Cardiac muscle cell (in vitro differentiated cells and primary cell): ENCODE measurements at regions not wholly inside any gene's neighbourhood (a gene's known extent, or its start where the extent isn't known, plus 50 kb on each side); places are given as distances from the start of the nearest gene placed in this dataset.

Source experiments
- DNase-seq, 2 donors: peaks; one replicate each; pipeline versions ENCODE4 v3.0.0 to v3.0.0-alpha.2; 2010 to 2017; ENCODE audit warnings: low read depth in 1 of 2, low spot score in 1 of 2
- H3K27ac ChIP-seq: fragments of 200-600 bp; sonication (generic); 2 replicates; pipeline ENCODE4 v1.5.1; 2016
- H3K27me3 ChIP-seq: fragments of 200-600 bp; sonication (generic); 2 replicates; pipeline ENCODE4 v1.6.0; 2016; ENCODE audit warnings: control low read depth
- H3K36me3 ChIP-seq: fragments of 200-600 bp; sonication (generic); 2 replicates; pipeline ENCODE4 v1.5.1; 2016; ENCODE audit warnings: control low read depth
- H3K4me1 ChIP-seq: fragments of 200-600 bp; sonication (generic); 2 replicates; pipeline ENCODE4 v1.8.1; 2017; ENCODE audit warnings: low read depth, mild to moderate bottlenecking, mixed run types
- H3K4me3 ChIP-seq: fragments of 200-600 bp; sonication (generic); 2 replicates; pipeline ENCODE4 v1.5.1; 2016; ENCODE audit warnings: mild to moderate bottlenecking
- H3K9me3 ChIP-seq: fragments of 200-600 bp; sonication (generic); 2 replicates; pipeline ENCODE4 v1.5.1; 2017; ENCODE audit warnings: low read depth, mild to moderate bottlenecking, control low read depth
- CTCF ChIP-seq: IDR thresholded peaks from 2 replicates; pipeline ENCODE4 v1.5.1; 2012; ENCODE audit warnings: low read depth, mild to moderate bottlenecking, low read length

DNA sequence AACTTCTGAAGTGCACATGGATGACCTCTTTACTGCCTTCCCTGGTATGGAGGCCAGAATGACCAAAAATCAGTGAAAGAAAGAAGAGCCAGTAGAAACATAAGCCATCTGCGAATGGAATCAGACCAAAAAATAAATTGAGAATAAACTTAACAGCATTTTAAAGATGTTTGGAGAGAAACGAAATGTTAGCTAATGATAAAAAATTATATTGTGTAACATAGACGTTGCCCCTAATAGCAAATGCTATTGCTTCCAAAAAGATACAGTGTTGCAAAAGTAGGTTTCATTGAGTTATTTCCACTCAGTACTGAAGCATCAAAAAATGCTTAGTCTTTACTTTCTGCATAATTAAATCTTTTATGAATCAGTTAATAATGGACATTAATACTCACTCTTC lies 371.7 kb downstream of the LIG4 start:
- no peak for DNase-seq
- H3K27me3 ChIP-seq = no peaks in the 10 kb centered on the region
- no peaks in the 10 kb centered on the region for H3K36me3 ChIP-seq
- H3K9me3 ChIP-seq = no peaks in the 10 kb centered on the region
- no peak overlapping the region for H3K27ac ChIP-seq
- TF ChIP-seq CTCF = no peak
- peaks cover 4% of the 10 kb centered on the region for H3K4me1 ChIP-seq
- no peak overlapping the region for H3K4me3 ChIP-seq

DNA sequence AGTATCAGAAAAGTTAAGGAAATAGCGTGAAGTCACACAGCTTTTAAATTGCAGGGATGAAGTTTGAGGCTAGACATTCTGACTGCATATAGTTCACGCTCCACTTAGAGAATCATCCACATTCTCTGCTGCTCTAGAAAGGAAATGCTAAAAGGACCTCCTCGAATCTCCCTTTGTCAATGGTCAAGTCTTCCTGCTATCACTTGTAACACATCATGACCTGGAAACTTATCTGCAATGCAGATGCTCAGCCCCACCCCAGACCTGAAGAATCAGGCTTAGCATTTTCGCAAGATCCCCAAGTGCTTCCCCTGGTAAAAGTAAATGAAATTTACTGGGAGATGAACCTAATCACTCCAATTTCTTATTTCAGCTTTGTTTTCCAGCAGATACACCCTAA lies 372.1 kb downstream of the LIG4 start:
- TF ChIP-seq CTCF = no peak
- Histone ChIP-seq H3K27ac (no peak overlapping the region), H3K9me3 (no peaks in the 10 kb centered on the region), H3K27me3 (no peaks in the 10 kb centered on the region), H3K36me3 (no peaks in the 10 kb centered on the region), H3K4me3 (no peak overlapping the region), H3K4me1 (peaks cover 4% of the 10 kb centered on the region)
- DNase-seq = no peak

DNA sequence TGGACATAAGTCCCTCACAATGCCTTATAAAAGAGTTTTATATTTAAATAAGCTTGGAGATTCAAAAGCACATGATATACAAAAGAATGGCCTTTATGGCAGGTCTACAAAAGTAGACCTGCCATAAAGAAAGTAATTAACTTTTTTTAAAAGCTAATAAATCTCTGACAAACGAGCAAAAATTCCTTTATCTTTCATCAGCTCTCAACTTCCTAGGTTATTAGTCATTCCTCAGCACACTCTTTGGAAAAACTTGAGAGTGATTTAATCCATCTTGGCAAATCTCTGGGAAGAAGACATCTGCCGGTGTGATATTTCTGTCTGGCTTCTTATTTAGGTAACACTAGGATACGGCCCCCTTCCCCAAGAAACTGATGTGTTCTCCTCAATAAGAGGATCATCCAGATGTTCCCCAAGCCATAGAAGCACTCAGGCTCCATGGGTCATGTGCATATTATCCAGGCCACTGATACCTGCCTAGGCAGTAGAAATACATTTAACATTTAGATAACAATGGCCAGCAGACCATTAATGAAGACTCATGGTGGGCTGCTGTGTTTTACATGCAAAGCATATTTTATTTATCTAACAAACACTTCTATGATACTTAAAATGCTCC lies 372.7 kb downstream of the LIG4 start:
- TF ChIP-seq CTCF = no peak
- Histone ChIP-seq H3K4me3 (no peak overlapping the region), H3K36me3 (no peaks in the 10 kb centered on the region), H3K4me1 (peaks cover 2% of the 10 kb centered on the region), H3K27me3 (no peaks in the 10 kb centered on the region), H3K27ac (no peak overlapping the region), H3K9me3 (no peaks in the 10 kb centered on the region)
- peak in 1 of 2 donors; percentile 37 for DNase-seq

- no peak for TF ChIP-seq CTCF
- DNase-seq = no peak
- no peaks in the 10 kb centered on the region for H3K9me3 ChIP-seq
- no peak overlapping the region for H3K27ac ChIP-seq
- no peak overlapping the region for H3K4me3 ChIP-seq
- no peaks in the 10 kb centered on the region for H3K4me1 ChIP-seq
- no peaks in the 10 kb centered on the region for H3K27me3 ChIP-seq
- H3K36me3 ChIP-seq = no peaks in the 10 kb centered on the region
Observed at GRCh38 chr13:107838588-107839161, 376.7 kb downstream of the LIG4 start.

- no peak for TF ChIP-seq CTCF
- no peaks in the 10 kb centered on the region for H3K36me3 ChIP-seq
- no peak overlapping the region for H3K27ac ChIP-seq
- no peaks in the 10 kb centered on the region for H3K27me3 ChIP-seq
- no peak overlapping the region for H3K4me3 ChIP-seq
- H3K4me1 ChIP-seq = no peaks in the 10 kb centered on the region
- no peaks in the 10 kb centered on the region for H3K9me3 ChIP-seq
- no peak for DNase-seq
Observed at GRCh38 chr13:107836685-107837084, 378.7 kb downstream of the LIG4 start.
